ENCODE measurements at regions not wholly inside any gene's neighbourhood (a gene's known extent, or its start where the extent isn't known, plus 50 kb on each side); places are given as distances from the start of the nearest gene placed in this dataset.

DNA sequence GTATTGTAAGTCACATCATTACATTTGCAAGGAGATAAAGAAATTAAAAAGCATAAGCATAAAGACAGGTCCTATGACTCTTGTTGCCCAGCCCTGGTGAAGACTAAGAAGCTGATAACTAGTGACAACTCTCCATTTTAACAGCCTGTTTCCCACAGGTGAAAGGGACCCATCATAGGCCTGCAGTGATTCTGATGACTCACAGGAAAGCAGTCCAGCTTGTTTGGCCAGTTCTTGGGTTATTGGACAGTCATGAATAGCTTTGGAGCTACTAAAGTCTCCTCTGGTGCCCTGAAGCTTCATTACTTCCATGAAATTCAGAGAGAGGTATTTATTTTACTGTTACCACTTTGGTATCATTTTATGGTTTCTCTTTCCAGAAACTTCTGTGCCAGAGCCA is 55.5 kb upstream of the DYRK2 start:
- TF ChIP-seq, protein P1, sequence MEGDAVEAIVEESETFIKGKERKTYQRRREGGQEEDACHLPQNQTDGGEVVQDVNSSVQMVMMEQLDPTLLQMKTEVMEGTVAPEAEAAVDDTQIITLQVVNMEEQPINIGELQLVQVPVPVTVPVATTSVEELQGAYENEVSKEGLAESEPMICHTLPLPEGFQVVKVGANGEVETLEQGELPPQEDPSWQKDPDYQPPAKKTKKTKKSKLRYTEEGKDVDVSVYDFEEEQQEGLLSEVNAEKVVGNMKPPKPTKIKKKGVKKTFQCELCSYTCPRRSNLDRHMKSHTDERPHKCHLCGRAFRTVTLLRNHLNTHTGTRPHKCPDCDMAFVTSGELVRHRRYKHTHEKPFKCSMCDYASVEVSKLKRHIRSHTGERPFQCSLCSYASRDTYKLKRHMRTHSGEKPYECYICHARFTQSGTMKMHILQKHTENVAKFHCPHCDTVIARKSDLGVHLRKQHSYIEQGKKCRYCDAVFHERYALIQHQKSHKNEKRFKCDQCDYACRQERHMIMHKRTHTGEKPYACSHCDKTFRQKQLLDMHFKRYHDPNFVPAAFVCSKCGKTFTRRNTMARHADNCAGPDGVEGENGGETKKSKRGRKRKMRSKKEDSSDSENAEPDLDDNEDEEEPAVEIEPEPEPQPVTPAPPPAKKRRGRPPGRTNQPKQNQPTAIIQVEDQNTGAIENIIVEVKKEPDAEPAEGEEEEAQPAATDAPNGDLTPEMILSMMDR (IDR thresholded peaks at IDR 0.05) = no peak
- no peak for TF ChIP-seq ZFX (IDR thresholded peaks at IDR 0.05; ENCODE audit: borderline replicate concordance)

Data from 22Rv1 (cell line).